ENCODE measurements at regions not wholly inside any gene's neighbourhood (a gene's known extent, or its start where the extent isn't known, plus 50 kb on each side); places are given as distances from the start of the nearest gene placed in this dataset.

DNA sequence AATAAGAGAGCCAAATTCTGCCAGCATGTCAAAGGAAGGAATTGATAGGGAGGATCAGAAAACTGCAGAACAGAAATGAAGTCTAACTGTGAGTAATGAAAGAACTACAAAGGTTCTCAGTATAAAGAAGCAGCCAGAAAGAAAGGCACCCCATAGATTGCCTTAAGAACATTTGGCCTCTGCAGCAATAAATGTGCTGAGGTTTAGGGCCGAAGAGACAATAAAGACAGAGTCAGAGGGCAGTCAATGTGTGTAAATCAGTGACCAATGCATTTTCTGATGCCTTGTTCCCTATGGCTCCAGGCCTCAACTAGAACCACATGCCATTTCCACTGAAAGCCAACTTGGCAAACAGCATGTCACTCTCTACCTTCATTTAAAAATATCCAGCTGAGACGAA lies 281.0 kb downstream of the HINT1 start (continued):
- TF ChIP-seq, protein P1, sequence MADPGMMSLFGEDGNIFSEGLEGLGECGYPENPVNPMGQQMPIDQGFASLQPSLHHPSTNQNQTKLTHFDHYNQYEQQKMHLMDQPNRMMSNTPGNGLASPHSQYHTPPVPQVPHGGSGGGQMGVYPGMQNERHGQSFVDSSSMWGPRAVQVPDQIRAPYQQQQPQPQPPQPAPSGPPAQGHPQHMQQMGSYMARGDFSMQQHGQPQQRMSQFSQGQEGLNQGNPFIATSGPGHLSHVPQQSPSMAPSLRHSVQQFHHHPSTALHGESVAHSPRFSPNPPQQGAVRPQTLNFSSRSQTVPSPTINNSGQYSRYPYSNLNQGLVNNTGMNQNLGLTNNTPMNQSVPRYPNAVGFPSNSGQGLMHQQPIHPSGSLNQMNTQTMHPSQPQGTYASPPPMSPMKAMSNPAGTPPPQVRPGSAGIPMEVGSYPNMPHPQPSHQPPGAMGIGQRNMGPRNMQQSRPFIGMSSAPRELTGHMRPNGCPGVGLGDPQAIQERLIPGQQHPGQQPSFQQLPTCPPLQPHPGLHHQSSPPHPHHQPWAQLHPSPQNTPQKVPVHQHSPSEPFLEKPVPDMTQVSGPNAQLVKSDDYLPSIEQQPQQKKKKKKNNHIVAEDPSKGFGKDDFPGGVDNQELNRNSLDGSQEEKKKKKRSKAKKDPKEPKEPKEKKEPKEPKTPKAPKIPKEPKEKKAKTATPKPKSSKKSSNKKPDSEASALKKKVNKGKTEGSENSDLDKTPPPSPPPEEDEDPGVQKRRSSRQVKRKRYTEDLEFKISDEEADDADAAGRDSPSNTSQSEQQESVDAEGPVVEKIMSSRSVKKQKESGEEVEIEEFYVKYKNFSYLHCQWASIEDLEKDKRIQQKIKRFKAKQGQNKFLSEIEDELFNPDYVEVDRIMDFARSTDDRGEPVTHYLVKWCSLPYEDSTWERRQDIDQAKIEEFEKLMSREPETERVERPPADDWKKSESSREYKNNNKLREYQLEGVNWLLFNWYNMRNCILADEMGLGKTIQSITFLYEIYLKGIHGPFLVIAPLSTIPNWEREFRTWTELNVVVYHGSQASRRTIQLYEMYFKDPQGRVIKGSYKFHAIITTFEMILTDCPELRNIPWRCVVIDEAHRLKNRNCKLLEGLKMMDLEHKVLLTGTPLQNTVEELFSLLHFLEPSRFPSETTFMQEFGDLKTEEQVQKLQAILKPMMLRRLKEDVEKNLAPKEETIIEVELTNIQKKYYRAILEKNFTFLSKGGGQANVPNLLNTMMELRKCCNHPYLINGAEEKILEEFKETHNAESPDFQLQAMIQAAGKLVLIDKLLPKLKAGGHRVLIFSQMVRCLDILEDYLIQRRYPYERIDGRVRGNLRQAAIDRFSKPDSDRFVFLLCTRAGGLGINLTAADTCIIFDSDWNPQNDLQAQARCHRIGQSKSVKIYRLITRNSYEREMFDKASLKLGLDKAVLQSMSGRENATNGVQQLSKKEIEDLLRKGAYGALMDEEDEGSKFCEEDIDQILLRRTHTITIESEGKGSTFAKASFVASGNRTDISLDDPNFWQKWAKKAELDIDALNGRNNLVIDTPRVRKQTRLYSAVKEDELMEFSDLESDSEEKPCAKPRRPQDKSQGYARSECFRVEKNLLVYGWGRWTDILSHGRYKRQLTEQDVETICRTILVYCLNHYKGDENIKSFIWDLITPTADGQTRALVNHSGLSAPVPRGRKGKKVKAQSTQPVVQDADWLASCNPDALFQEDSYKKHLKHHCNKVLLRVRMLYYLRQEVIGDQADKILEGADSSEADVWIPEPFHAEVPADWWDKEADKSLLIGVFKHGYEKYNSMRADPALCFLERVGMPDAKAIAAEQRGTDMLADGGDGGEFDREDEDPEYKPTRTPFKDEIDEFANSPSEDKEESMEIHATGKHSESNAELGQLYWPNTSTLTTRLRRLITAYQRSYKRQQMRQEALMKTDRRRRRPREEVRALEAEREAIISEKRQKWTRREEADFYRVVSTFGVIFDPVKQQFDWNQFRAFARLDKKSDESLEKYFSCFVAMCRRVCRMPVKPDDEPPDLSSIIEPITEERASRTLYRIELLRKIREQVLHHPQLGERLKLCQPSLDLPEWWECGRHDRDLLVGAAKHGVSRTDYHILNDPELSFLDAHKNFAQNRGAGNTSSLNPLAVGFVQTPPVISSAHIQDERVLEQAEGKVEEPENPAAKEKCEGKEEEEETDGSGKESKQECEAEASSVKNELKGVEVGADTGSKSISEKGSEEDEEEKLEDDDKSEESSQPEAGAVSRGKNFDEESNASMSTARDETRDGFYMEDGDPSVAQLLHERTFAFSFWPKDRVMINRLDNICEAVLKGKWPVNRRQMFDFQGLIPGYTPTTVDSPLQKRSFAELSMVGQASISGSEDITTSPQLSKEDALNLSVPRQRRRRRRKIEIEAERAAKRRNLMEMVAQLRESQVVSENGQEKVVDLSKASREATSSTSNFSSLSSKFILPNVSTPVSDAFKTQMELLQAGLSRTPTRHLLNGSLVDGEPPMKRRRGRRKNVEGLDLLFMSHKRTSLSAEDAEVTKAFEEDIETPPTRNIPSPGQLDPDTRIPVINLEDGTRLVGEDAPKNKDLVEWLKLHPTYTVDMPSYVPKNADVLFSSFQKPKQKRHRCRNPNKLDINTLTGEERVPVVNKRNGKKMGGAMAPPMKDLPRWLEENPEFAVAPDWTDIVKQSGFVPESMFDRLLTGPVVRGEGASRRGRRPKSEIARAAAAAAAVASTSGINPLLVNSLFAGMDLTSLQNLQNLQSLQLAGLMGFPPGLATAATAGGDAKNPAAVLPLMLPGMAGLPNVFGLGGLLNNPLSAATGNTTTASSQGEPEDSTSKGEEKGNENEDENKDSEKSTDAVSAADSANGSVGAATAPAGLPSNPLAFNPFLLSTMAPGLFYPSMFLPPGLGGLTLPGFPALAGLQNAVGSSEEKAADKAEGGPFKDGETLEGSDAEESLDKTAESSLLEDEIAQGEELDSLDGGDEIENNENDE (IDR thresholded peaks at IDR 0.05; ENCODE audit: insufficient replicate concordance, low read length), result no peak
- TF ChIP-seq CHD2 (IDR thresholded peaks at IDR 0.05; ENCODE audit: low read length), result no peak
- TF ChIP-seq CHD1 (IDR thresholded peaks at IDR 0.05; ENCODE audit: low read depth, low read length), result no peak
- no peak for TF ChIP-seq GTF2F1 (IDR thresholded peaks at IDR 0.05; ENCODE audit: borderline replicate concordance, low read depth, low read length)
- no peak for TF ChIP-seq POLR2AphosphoS5 (IDR thresholded peaks at IDR 0.05; ENCODE audit: low read depth, low read length)
- no peak for TF ChIP-seq GABPA (IDR thresholded peaks at IDR 0.05; ENCODE audit: borderline replicate concordance, insufficient read depth, low read length)
- TF ChIP-seq SP2 (IDR thresholded peaks at IDR 0.05; ENCODE audit: low read length), result no peak
- TF ChIP-seq SRF (IDR thresholded peaks at IDR 0.05; ENCODE audit: low read depth, low read length), result no peak
- TF ChIP-seq RFX5 (IDR thresholded peaks at IDR 0.05; ENCODE audit: borderline replicate concordance, low read depth, low read length), result no peak
- TF ChIP-seq SAP30 (IDR thresholded peaks at IDR 0.05; ENCODE audit: insufficient read depth, insufficient replicate concordance, low read length), result no peak
- TF ChIP-seq, protein P2, sequence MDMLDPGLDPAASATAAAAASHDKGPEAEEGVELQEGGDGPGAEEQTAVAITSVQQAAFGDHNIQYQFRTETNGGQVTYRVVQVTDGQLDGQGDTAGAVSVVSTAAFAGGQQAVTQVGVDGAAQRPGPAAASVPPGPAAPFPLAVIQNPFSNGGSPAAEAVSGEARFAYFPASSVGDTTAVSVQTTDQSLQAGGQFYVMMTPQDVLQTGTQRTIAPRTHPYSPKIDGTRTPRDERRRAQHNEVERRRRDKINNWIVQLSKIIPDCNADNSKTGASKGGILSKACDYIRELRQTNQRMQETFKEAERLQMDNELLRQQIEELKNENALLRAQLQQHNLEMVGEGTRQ (IDR thresholded peaks at IDR 0.05; ENCODE audit: low read length), result no peak
- no peak for TF ChIP-seq RBBP5 (IDR thresholded peaks at IDR 0.05; ENCODE audit: borderline replicate concordance, low read depth, low read length)

Data from H1 (cell line).